Neural progenitor cell (in vitro differentiated cells): ENCODE measurements at regions not wholly inside any gene's neighbourhood (a gene's known extent, or its start where the extent isn't known, plus 50 kb on each side); places are given as distances from the start of the nearest gene placed in this dataset.

Experiments
- DNase-seq: peaks from one replicate; pipeline ENCODE4 v3.0.0-alpha.2; 2016; ENCODE audit warnings: low spot score
- H2AFZ ChIP-seq: fragments of 200-600 bp; sonication (generic); replicated peaks from 2 replicates; pipeline ENCODE4 v1.6.1; 2016; ENCODE audit warnings: antibody characterized with exemption
- H3F3A ChIP-seq: fragments of 200-600 bp; sonication (generic); 2 replicates; pipeline ENCODE4 v1.6.1; 2016; ENCODE audit warnings: antibody characterized with exemption, low read depth
- H3K27ac ChIP-seq: fragments of 200-600 bp; sonication (generic); 2 replicates; pipeline ENCODE4 v1.5.1; 2016; ENCODE audit warnings: mild to moderate bottlenecking
- H3K27me3 ChIP-seq: fragments of 200-600 bp; sonication (generic); 2 replicates; pipeline ENCODE4 v1.6.1; 2016; ENCODE audit warnings: mild to moderate bottlenecking, moderate library complexity
- H3K36me3 ChIP-seq: fragments of 200-600 bp; sonication (generic); 2 replicates; pipeline ENCODE4 v1.5.1; 2016
- H3K4me1 ChIP-seq: fragments of 200-600 bp; sonication (generic); 2 replicates; pipeline ENCODE4 v1.6.1; 2016; ENCODE audit warnings: mixed run types
- H3K4me2 ChIP-seq: fragments of 200-600 bp; sonication (generic); 2 replicates; pipeline ENCODE4 v1.6.1; 2016
- H3K4me3 ChIP-seq: fragments of 200-600 bp; sonication (generic); 2 replicates; pipeline ENCODE4 v1.5.1; 2016
- H3K79me2 ChIP-seq: fragments of 200-600 bp; sonication (generic); 2 replicates; pipeline ENCODE4 v1.6.1; 2016; ENCODE audit warnings: low read depth
- H3K9ac ChIP-seq: fragments of 200-600 bp; sonication (generic); 2 replicates; pipeline ENCODE4 v1.6.1; 2016
- H3K9me3 ChIP-seq: fragments of 200-600 bp; sonication (generic); 2 replicates; pipeline ENCODE4 v1.5.1; 2016; ENCODE audit warnings: low read depth
- H4K20me1 ChIP-seq: fragments of 200-600 bp; sonication (generic); 2 replicates; pipeline ENCODE4 v1.6.1; 2016; ENCODE audit warnings: low read depth
- H3K27ac Mint-ChIP-seq: 3 replicates; pipeline ENCODE4 v1.8.0; 2021; ENCODE audit warnings: mixed read lengths
- H3K27me3 Mint-ChIP-seq: 2 replicates; pipeline ENCODE4 v1.8.0; 2022; ENCODE audit warnings: low read depth, mild to moderate bottlenecking, inconsistent platforms, moderate library complexity, mixed read lengths; ENCODE audit not compliant: insufficient read depth
- H3K36me3 Mint-ChIP-seq: 3 replicates; pipeline ENCODE4 v1.8.0; 2021; ENCODE audit warnings: mixed read lengths
- H3K4me1 Mint-ChIP-seq: 3 replicates; pipeline ENCODE4 v1.8.0; 2021; ENCODE audit warnings: mixed read lengths
- H3K4me3 Mint-ChIP-seq: 3 replicates; pipeline ENCODE4 v1.8.0; 2021; ENCODE audit warnings: mild to moderate bottlenecking, moderate library complexity, mixed read lengths
- H3K9me3 Mint-ChIP-seq: 3 replicates; pipeline ENCODE4 v1.8.0; 2020; ENCODE audit warnings: mixed read lengths
- CTCF ChIP-seq: fragments of 200-600 bp; sonication (generic); IDR thresholded peaks from 2 replicates; pipeline ENCODE4 v1.5.1; 2017; ENCODE audit warnings: antibody characterized with exemption, mild to moderate bottlenecking
- EZH2 ChIP-seq: fragments of 200-600 bp; sonication (generic); IDR thresholded peaks from 2 replicates; pipeline ENCODE4 v1.6.1; 2017; ENCODE audit warnings: antibody characterized with exemption, mild to moderate bottlenecking, moderate library complexity
- EZH2phosphoT487 ChIP-seq: fragments of 200-600 bp; sonication (generic); IDR thresholded peaks from 2 replicates; pipeline ENCODE4 v1.6.1; 2017; ENCODE audit warnings: antibody characterized with exemption

DNA sequence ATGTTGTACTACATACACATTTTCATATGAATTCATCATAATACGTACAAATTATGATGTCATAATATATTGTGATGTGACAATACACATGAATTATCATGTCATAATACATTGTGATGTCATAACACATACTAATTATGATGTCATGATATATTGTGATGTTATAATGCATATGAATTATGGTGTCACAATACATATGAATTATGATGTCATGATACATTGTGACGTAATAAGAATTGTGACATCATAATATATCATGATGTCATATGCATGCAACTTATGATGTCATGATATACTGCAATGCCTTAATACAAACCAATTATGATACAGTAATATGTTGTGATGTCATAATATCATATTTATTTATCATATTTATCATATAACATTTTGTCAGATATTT lies 2074.3 kb downstream of the TP53TG3F start:
- Mint-ChIP-seq H3K4me1 (no peaks in the 10 kb centered on the region), H3K9me3 (peaks cover 36% of the 10 kb centered on the region), H3K36me3 (no peaks in the 10 kb centered on the region), H3K27ac (no peak overlapping the region), H3K27me3 (peaks cover 5% of the 10 kb centered on the region), H3K4me3 (no peak overlapping the region)
- no peak overlapping the region for H3K9ac ChIP-seq
- H3K27me3 ChIP-seq = no peaks in the 10 kb centered on the region
- no peak overlapping the region for H2AFZ ChIP-seq
- H3K4me1 ChIP-seq = no peaks in the 10 kb centered on the region
- no peaks in the 10 kb centered on the region for H3F3A ChIP-seq
- peaks cover 17% of the 10 kb centered on the region for H3K9me3 ChIP-seq
- no peaks in the 10 kb centered on the region for H4K20me1 ChIP-seq
- H3K36me3 ChIP-seq = no peaks in the 10 kb centered on the region
- DNase-seq = no peak
- no peak overlapping the region for H3K4me3 ChIP-seq
- TF ChIP-seq EZH2phosphoT487 (no peak), EZH2 (no peak), CTCF (no peak)
- H3K27ac ChIP-seq = no peak overlapping the region
- H3K79me2 ChIP-seq = no peaks in the 10 kb centered on the region
- no peak overlapping the region for H3K4me2 ChIP-seq

DNA sequence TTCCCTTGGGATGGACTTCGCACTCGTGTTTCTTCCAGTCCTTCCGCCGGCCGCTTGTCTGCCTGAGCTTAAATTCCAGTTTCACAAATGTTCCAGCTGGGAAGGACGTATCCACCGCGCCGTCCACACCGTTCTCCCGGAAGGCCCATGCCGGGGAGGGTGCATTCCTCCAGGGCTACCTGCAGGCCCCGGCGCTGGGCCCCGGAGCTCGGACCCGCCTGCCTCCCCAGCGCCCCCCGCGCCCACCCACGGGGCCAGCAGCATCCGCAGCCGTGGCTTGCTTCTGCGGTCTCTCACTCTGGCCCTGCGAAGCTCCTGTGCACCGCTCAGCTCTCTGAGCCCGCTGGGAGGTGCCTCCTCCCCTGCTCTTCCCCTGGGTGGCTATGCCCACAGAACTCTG lies 2084.1 kb downstream of the TP53TG3F start:
- Histone ChIP-seq H3K79me2 (no peaks in the 10 kb centered on the region), H3K9me3 (peaks cover 45% of the 10 kb centered on the region), H3K36me3 (no peaks in the 10 kb centered on the region), H3K4me3 (no peak overlapping the region), H2AFZ (no peak overlapping the region), H3K9ac (no peak overlapping the region), H3F3A (no peaks in the 10 kb centered on the region), H3K27me3 (no peaks in the 10 kb centered on the region), H3K4me1 (no peaks in the 10 kb centered on the region), H4K20me1 (no peaks in the 10 kb centered on the region), H3K27ac (no peak overlapping the region), H3K4me2 (no peak overlapping the region)
- Mint-ChIP-seq H3K27me3 (no peaks in the 10 kb centered on the region), H3K36me3 (no peaks in the 10 kb centered on the region), H3K4me3 (no peak overlapping the region), H3K9me3 (peaks cover 46% of the 10 kb centered on the region), H3K4me1 (no peaks in the 10 kb centered on the region), H3K27ac (no peak overlapping the region)
- TF ChIP-seq EZH2phosphoT487 (no peak), EZH2 (no peak), CTCF (no peak)
- DNase-seq = no peak

- Histone ChIP-seq H4K20me1 (no peaks in the 10 kb centered on the region), H3K36me3 (no peaks in the 10 kb centered on the region), H3K9ac (no peak overlapping the region), H3K4me3 (no peak overlapping the region), H2AFZ (no peak overlapping the region), H3K4me2 (no peak overlapping the region), H3K79me2 (no peaks in the 10 kb centered on the region), H3K4me1 (no peaks in the 10 kb centered on the region), H3K27ac (no peak overlapping the region), H3K9me3 (peaks cover 51% of the 10 kb centered on the region), H3F3A (no peaks in the 10 kb centered on the region), H3K27me3 (no peaks in the 10 kb centered on the region)
- no peaks in the 10 kb centered on the region for H3K36me3 Mint-ChIP-seq
- H3K4me1 Mint-ChIP-seq = no peaks in the 10 kb centered on the region
- no peaks in the 10 kb centered on the region for H3K27me3 Mint-ChIP-seq
- no peak overlapping the region for H3K27ac Mint-ChIP-seq
- no peak for DNase-seq
- TF ChIP-seq CTCF = no peak
- no peak for TF ChIP-seq EZH2
- TF ChIP-seq EZH2phosphoT487 = no peak
- H3K4me3 Mint-ChIP-seq = no peak overlapping the region
- H3K9me3 Mint-ChIP-seq = peaks cover 38% of the 10 kb centered on the region
Observed at GRCh38 chr16:35552763-35553162, 2093.4 kb downstream of the TP53TG3F start.

DNA sequence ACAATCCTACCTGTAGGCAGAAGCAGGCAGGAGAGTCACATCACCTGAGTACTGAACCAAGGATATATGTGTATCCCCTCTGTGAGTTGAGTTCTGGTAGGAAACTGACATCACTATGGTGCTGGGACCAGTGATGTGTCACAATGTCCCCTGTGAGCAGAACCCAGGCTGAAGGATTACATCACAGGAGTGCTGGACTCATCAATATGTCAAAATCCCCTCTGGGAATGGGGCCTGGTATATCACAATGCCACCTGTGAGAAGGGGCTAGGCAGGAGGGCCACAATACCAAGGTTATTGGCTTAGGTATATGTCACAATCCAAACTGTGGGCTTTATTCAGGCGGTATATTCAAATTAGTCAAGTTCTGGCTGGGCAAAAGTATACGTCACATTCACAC lies 2098.3 kb downstream of the TP53TG3F start:
- H3K9me3 Mint-ChIP-seq = peaks cover 46% of the 10 kb centered on the region
- H3K27me3 Mint-ChIP-seq = no peaks in the 10 kb centered on the region

More for the DNA sequence above, 2098.3 kb downstream of the TP53TG3F start:
- H3K4me3 Mint-ChIP-seq = no peak overlapping the region
- H3K36me3 Mint-ChIP-seq = no peaks in the 10 kb centered on the region
- Histone ChIP-seq H3K27ac (no peak overlapping the region), H3K9me3 (peaks cover 28% of the 10 kb centered on the region), H3K4me3 (no peak overlapping the region), H3K4me2 (no peak overlapping the region), H3K79me2 (no peaks in the 10 kb centered on the region), H3K27me3 (no peaks in the 10 kb centered on the region), H4K20me1 (no peaks in the 10 kb centered on the region), H3K4me1 (no peaks in the 10 kb centered on the region), H2AFZ (no peak overlapping the region), H3K36me3 (no peaks in the 10 kb centered on the region), H3K9ac (no peak overlapping the region), H3F3A (no peaks in the 10 kb centered on the region)
- no peak for TF ChIP-seq EZH2
- DNase-seq = no peak
- no peak overlapping the region for H3K27ac Mint-ChIP-seq
- H3K4me1 Mint-ChIP-seq = no peaks in the 10 kb centered on the region
